ENCODE measurements at regions not wholly inside any gene's neighbourhood (a gene's known extent, or its start where the extent isn't known, plus 50 kb on each side); places are given as distances from the start of the nearest gene placed in this dataset.

GRCh38 chrX:940691-941090 lies 271.8 kb downstream of the CRLF2 start:
- no TSS peak for BruUV-seq (replicated peaks)
- SMC1A ChIA-PET (ENCODE audit: uncharacterized antibody, unreplicated experiment) = no interaction called here
- Histone ChIP-seq H3K9ac (ENCODE audit: control insufficient read depth, insufficient read depth, low read length) (no peak overlapping the region), H3K4me3 (no peak overlapping the region), H3K36me3 (ENCODE audit: control insufficient read depth in 2 of 2, insufficient read depth in 2 of 2, low read length in 1 of 2) (no peaks in the 10 kb centered on the region), H3K4me2 (ENCODE audit: control insufficient read depth, insufficient read depth) (no peak overlapping the region), H3K9me3 (replicated peaks; ENCODE audit: control insufficient read depth, insufficient read depth, low read length) (no peaks in the 10 kb centered on the region; the same call in 2 of the 3 replicates), H3K79me2 (ENCODE audit: control insufficient read depth, insufficient read depth, low read length) (no peaks in the 10 kb centered on the region), H4K20me1 (ENCODE audit: control insufficient read depth, insufficient read depth) (no peaks in the 10 kb centered on the region), H3K27ac (ENCODE audit: control insufficient read depth, insufficient read depth) (no peak overlapping the region), H2AFZ (ENCODE audit: control insufficient read depth, low read depth, low read length) (no peak overlapping the region), H3K27me3 (replicated peaks in 1 of 2; ENCODE audit: control insufficient read depth in 2 of 2, insufficient read depth in 2 of 2, low read length in 1 of 2) (no peaks in the 10 kb centered on the region), H3K4me1 (ENCODE audit: control insufficient read depth, insufficient read depth, low read length) (no peaks in the 10 kb centered on the region)
- intact Hi-C loops (cut with micrococcal nuclease; ENCODE audit: unreplicated experiment) (no loop called here), in situ Hi-C loops (cut with MboI) (no loop called here)
- POLR2A ChIA-PET = no interaction called here
- no peak for TF ChIP-seq RUNX3 (IDR thresholded peaks at IDR 0.05; ENCODE audit: low read length)
- TF ChIP-seq ATF7 (IDR thresholded peaks at IDR 0.05; ENCODE audit: low read depth) = no peak
- no peak for TF ChIP-seq RFX5 (IDR thresholded peaks at IDR 0.05; ENCODE audit: low read depth, low read length)
- TF ChIP-seq RCOR1 (conservative IDR thresholded peaks at IDR 0.05; ENCODE audit: low read depth, low read length) = no peak
- TF ChIP-seq NFYB (IDR thresholded peaks at IDR 0.05; ENCODE audit: insufficient read depth, low read depth, low read length) = no peak
- TF ChIP-seq FOS (IDR thresholded peaks at IDR 0.05; ENCODE audit: borderline replicate concordance, extremely low read depth, insufficient read length) = no peak
- TF ChIP-seq EP300 (IDR thresholded peaks at IDR 0.05; ENCODE audit: borderline replicate concordance in 1 of 2, control insufficient read depth in 1 of 2, low read depth in 2 of 2, low read length in 2 of 2) = no peak
- TF ChIP-seq HDAC2 (IDR thresholded peaks at IDR 0.05) = no peak
- no peak for TF ChIP-seq TCF12 (IDR thresholded peaks at IDR 0.05; ENCODE audit: low read depth, low read length)
- TF ChIP-seq BHLHE40 (IDR thresholded peaks at IDR 0.05; ENCODE audit: borderline replicate concordance in 1 of 2, low read depth in 2 of 2, low read length in 1 of 2) = no peak
- CTCF ChIA-PET = no interaction called here
- ATAC-seq (no peak), DNase-seq (ENCODE audit: low read depth, low spot score) (no peak), FAIRE-seq (no peak)
- RAD21 ChIA-PET (ENCODE audit: unreplicated experiment) = no interaction called here
- 36% methylated on average over 9 of the region's 9 CpGs for WGBS (ENCODE audit: insufficient coverage, insufficient replicate concordance, low lambda C conversion rate, missing lambda C conversion rate)
